Heart right ventricle (tissue), 16 donors: ENCODE measurements at regions not wholly inside any gene's neighbourhood (a gene's known extent, or its start where the extent isn't known, plus 50 kb on each side); places are given as distances from the start of the nearest gene placed in this dataset.

Source experiments
- ATAC-seq, 8 donors: fragments of 200-7000 bp; cut with Tn5 transposase; one replicate each; pipeline ENCODE4 v1.9.1; 2020; ENCODE audit warnings: mild to moderate bottlenecking in 8 of 8, moderate library complexity in 8 of 8, moderate number of reproducible peaks in 1 of 8
- DNase-seq, 2 donors: peaks; one replicate each; pipeline ENCODE4 v3.0.0-alpha.2; 2020
- H3K27ac ChIP-seq, 10 donors: fragments of 200-600 bp; sonication (generic) in 2 of 10; one replicate each; pipeline versions ENCODE4 v1.5.0 to v1.8.0; 2020 to 2022; ENCODE audit warnings: mild to moderate bottlenecking in 3 of 10
- H3K27me3 ChIP-seq, 7 donors: fragments of 200-600 bp; one replicate each; pipeline ENCODE4 v1.8.0; 2021 to 2022; ENCODE audit warnings: mild to moderate bottlenecking in 2 of 7
- H3K36me3 ChIP-seq, 9 donors: fragments of 200-600 bp; sonication (generic) in 1 of 9; one replicate each; pipeline versions ENCODE4 v1.5.0 to v1.8.0; 2020 to 2022; ENCODE audit warnings: mild to moderate bottlenecking in 2 of 9
- H3K4me1 ChIP-seq, 9 donors: fragments of 200-600 bp; sonication (generic) in 1 of 9; one replicate each; pipeline versions ENCODE4 v1.5.0 to v1.8.0; 2020 to 2022; ENCODE audit warnings: mild to moderate bottlenecking in 4 of 9
- H3K4me3 ChIP-seq, 10 donors: fragments of 200-600 bp; sonication (generic) in 2 of 10; one replicate each; pipeline versions ENCODE4 v1.5.0 to v1.8.0; 2020 to 2022; ENCODE audit warnings: mild to moderate bottlenecking in 7 of 10, moderate library complexity in 2 of 10
- H3K9me3 ChIP-seq, 11 donors: fragments of 200-600 bp in 10 of 11; sonication (generic) in 2 of 11; one replicate each; pipeline versions ENCODE4 v1.5.0 to v1.8.0; 2013 to 2022; ENCODE audit warnings: mild to moderate bottlenecking in 2 of 11, control low read depth in 1 of 11, moderate library complexity in 1 of 11
- CTCF ChIP-seq, 9 donors: fragments of 200-600 bp; sonication (generic) in 2 of 9; IDR thresholded peaks; one replicate each; pipeline versions ENCODE4 v1.5.0 to v1.8.0; 2021 to 2022; ENCODE audit warnings: antibody characterized with exemption in 9 of 9, mild to moderate bottlenecking in 5 of 9, moderate library complexity in 1 of 9
- WGBS, 2 donors: extraction: QIAGEN DNeasy Blood & Tissue Kit; methylation state at CpG; one replicate each; pipeline ENCODE4 v1.1.7; 2013; ENCODE audit warnings: inconsistent platforms in 1 of 2; 5-methylcytosine and 5-hydroxymethylcytosine counted together
- intact Hi-C, 10 donors: fragments of 100-400 bp; cut with DNase I; formaldehyde crosslinking; loops; one replicate each; pipeline versions ENCODE4 v1.11.1 to v1.14.2; 2022
- donor health status: Arrhythmogenic right ventricular cardiomyopathy.
- donor health status: ischemic (EF 13 %, LVEDD 7.1; RV severe dilation, severe dysfunction).
- donor health status: healthy with polysubstance abuse.
- donor health status: DM: no; HTN: yes; CAD: no.
- donor health status: DM: no; HTN: no; CAD: no.
- donor health status: ischemic (EF 25% LVEDD 6.9; RV normal size, moderate dysfunction).
- donor health status: ischemic (EF 25% LVEDD 5.7; RV mildly dilated, moderate dysfunction).
- donor health status: healthy.
- donor health status: DM: yes; HTN: yes; CAD: no.
- donor health status: Ischemic cardiomyopathy.
- donor health status: ischemic (EF 35%, LVEDD 5.7; RV mildly dilated, moderate dysfunction).
- donor health status: nonischemic (EF 11% LVEDD 7.7; RV severe dilation, severe dysfunction).
- donor health status: DM: yes; HTN: yes; CAD: no.
- donor health status: PGD.
- donor health status: ischemic (EF 29% LVEDD 5.4; RV normal size, mild dysfunction).
- donor health status: nonischemic (EF 23%, LVEDD 6.1; RV moderate dilation, normal function).

GRCh38 chr1:228825041-228825440 is 89.8 kb downstream of the RHOU start:
- Histone ChIP-seq H3K27ac (no peak overlapping the region), H3K9me3 (no peaks in the 10 kb centered on the region), H3K27me3 (peaks cover 0 to 30% (median 0%) of the 10 kb centered on the region in 7 donors), H3K4me1 (peaks cover 0 to 26% (median 0%) of the 10 kb centered on the region in 9 donors), H3K36me3 (no peaks in the 10 kb centered on the region), H3K4me3 (no peak overlapping the region)
- no peak for TF ChIP-seq CTCF (IDR thresholded peaks at IDR 0.05)
- ATAC-seq (no peak), DNase-seq (no peak)
- intact Hi-C loops = no loop called here

- intact Hi-C loops = no loop called here
- peak overlapping the region in 1 of 10 donors; percentile 82 for H3K27ac ChIP-seq
- DNase-seq (no peak), ATAC-seq (peak in 1 of 8 donors; percentile 16)
- no peaks in the 10 kb centered on the region for H3K9me3 ChIP-seq
- no peak overlapping the region for H3K4me3 ChIP-seq
- no peak for TF ChIP-seq CTCF (IDR thresholded peaks at IDR 0.05)
- no peaks in the 10 kb centered on the region for H3K36me3 ChIP-seq
- 48 to 58% methylated on average over 5 of the region's 5 CpGs for WGBS, 2 donors
- peaks cover 0 to 25% (median 0%) of the 10 kb centered on the region in 7 donors for H3K27me3 ChIP-seq
- H3K4me1 ChIP-seq = peaks cover 0 to 26% (median 0%) of the 10 kb centered on the region in 9 donors
These were observed 90.7 kb downstream of the RHOU start for GRCh38 chr1:228825840-228826484.

- intact Hi-C loops = no loop called here
- no peak for TF ChIP-seq CTCF (IDR thresholded peaks at IDR 0.05)
- peak overlapping the region in 1 of 10 donors; percentile 82 for H3K27ac ChIP-seq
- DNase-seq (no peak), ATAC-seq (peak in 6 of 8 donors; percentile 16 to 70 (median 46))
- H3K27me3 ChIP-seq = peaks cover 0 to 19% (median 0%) of the 10 kb centered on the region in 7 donors
- peaks cover 0 to 26% (median 0%) of the 10 kb centered on the region in 9 donors for H3K4me1 ChIP-seq
- H3K9me3 ChIP-seq = no peaks in the 10 kb centered on the region
- WGBS, 2 donors = 24 to 27% methylated on average over 3 of the region's 3 CpGs
- no peak overlapping the region for H3K4me3 ChIP-seq
- H3K36me3 ChIP-seq = no peaks in the 10 kb centered on the region
These were observed 91.7 kb downstream of the RHOU start for GRCh38 chr1:228827019-228827418.

GRCh38 chr1:228828151-228828550 is 92.9 kb downstream of the RHOU start:
- Histone ChIP-seq H3K4me3 (no peak overlapping the region), H3K36me3 (no peaks in the 10 kb centered on the region), H3K9me3 (no peaks in the 10 kb centered on the region), H3K27ac (peak overlapping the region in 1 of 10 donors; percentile 82), H3K4me1 (peaks cover 0 to 26% (median 0%) of the 10 kb centered on the region in 9 donors), H3K27me3 (peaks cover 0 to 19% (median 0%) of the 10 kb centered on the region in 7 donors)
- intact Hi-C loops = no loop called here
- DNase-seq = no peak
- ATAC-seq = no peak
- no peak for TF ChIP-seq CTCF (IDR thresholded peaks at IDR 0.05)
